Muscle of leg (tissue), 3 donors: ENCODE measurements at regions not wholly inside any gene's neighbourhood (a gene's known extent, or its start where the extent isn't known, plus 50 kb on each side); places are given as distances from the start of the nearest gene placed in this dataset.
A peak's percentile ranks its signal among the peaks of the same experiment; 100 is the strongest.
"Not testable (repeated sequence)": the region's sequence is repeated elsewhere in the genome, so short reads cannot be mapped to it uniquely, and the experiment has no call there.

ENCODE experiments used
- DNase-seq: peaks from one replicate; pipeline ENCODE4 v3.0.0; 2013
- H3K27ac ChIP-seq: one replicate; pipeline ENCODE4 v1.5.1; 2013; ENCODE audit warnings: mild to moderate bottlenecking, low read length, control low read depth
- H3K27me3 ChIP-seq: one replicate; pipeline ENCODE4 v1.6.1; 2013; ENCODE audit warnings: low read length; ENCODE audit not compliant: control insufficient read depth, insufficient read depth
- H3K36me3 ChIP-seq: one replicate; pipeline ENCODE4 v1.6.1; 2013; ENCODE audit warnings: low read length; ENCODE audit not compliant: control insufficient read depth, insufficient read depth
- H3K4me1 ChIP-seq: one replicate; pipeline ENCODE4 v1.6.1; 2013; ENCODE audit warnings: low read length; ENCODE audit not compliant: control insufficient read depth, insufficient read depth
- H3K4me3 ChIP-seq: one replicate; pipeline ENCODE4 v1.5.1; 2013; ENCODE audit warnings: low read length, control low read depth
- H3K9me3 ChIP-seq: replicated peaks from 2 replicates; pipeline ENCODE4 v1.6.1; 2013; ENCODE audit warnings: low read depth, low read length; ENCODE audit not compliant: control insufficient read depth
- WGBS: methylation state at CpG from one replicate; pipeline ENCODE4 v1.1.5; 2013; ENCODE audit warnings: missing lambda C conversion rate; ENCODE audit not compliant: insufficient coverage; 5-methylcytosine and 5-hydroxymethylcytosine counted together

GRCh38 chr13:71219698-71220415 is 647.1 kb downstream of the DACH1 start:
- Histone ChIP-seq H3K36me3 (no peaks in the 10 kb centered on the region), H3K4me1 (no peaks in the 10 kb centered on the region), H3K9me3 (no peaks in the 10 kb centered on the region), H3K4me3 (no peak overlapping the region), H3K27ac (no peak overlapping the region), H3K27me3 (no peaks in the 10 kb centered on the region)
- WGBS = 100% methylated on average over 1 of the region's 8 CpGs
- DNase-seq = peak; percentile 55

GRCh38 chr13:71218960-71219359 is 648.0 kb downstream of the DACH1 start:
- no peaks in the 10 kb centered on the region for H3K27me3 ChIP-seq
- H3K9me3 ChIP-seq = no peaks in the 10 kb centered on the region
- DNase-seq = peak; percentile 40
- no peak overlapping the region for H3K4me3 ChIP-seq
- no peak overlapping the region for H3K27ac ChIP-seq
- WGBS = no CpG with 5 or more reads among the region's 3 CpGs
- no peaks in the 10 kb centered on the region for H3K4me1 ChIP-seq
- no peaks in the 10 kb centered on the region for H3K36me3 ChIP-seq

GRCh38 chr13:71217827-71218226 is 649.2 kb downstream of the DACH1 start:
- H3K36me3 ChIP-seq = no peaks in the 10 kb centered on the region
- no peaks in the 10 kb centered on the region for H3K27me3 ChIP-seq
- DNase-seq = no peak
- H3K4me1 ChIP-seq = no peaks in the 10 kb centered on the region
- no peaks in the 10 kb centered on the region for H3K9me3 ChIP-seq
- WGBS = 100% methylated on average over 2 of the region's 3 CpGs
- no peak overlapping the region for H3K27ac ChIP-seq
- no peak overlapping the region for H3K4me3 ChIP-seq

- H3K4me3 ChIP-seq = no peak overlapping the region
- DNase-seq = no peak
- H3K4me1 ChIP-seq = no peaks in the 10 kb centered on the region
- H3K27ac ChIP-seq = no peak overlapping the region
- no peaks in the 10 kb centered on the region for H3K27me3 ChIP-seq
- H3K9me3 ChIP-seq = no peaks in the 10 kb centered on the region
- no peaks in the 10 kb centered on the region for H3K36me3 ChIP-seq
- 79% methylated on average over 3 of the region's 4 CpGs for WGBS
Observed at GRCh38 chr13:71214821-71215220, 652.2 kb downstream of the DACH1 start.

- WGBS = 69% methylated on average over 2 of the region's 3 CpGs
- no peaks in the 10 kb centered on the region for H3K9me3 ChIP-seq
- no peak for DNase-seq
- no peak overlapping the region for H3K27ac ChIP-seq
- H3K4me3 ChIP-seq = no peak overlapping the region
- no peaks in the 10 kb centered on the region for H3K36me3 ChIP-seq
- H3K27me3 ChIP-seq = no peaks in the 10 kb centered on the region
- H3K4me1 ChIP-seq = no peaks in the 10 kb centered on the region
Observed at GRCh38 chr13:71214357-71214756, 652.6 kb downstream of the DACH1 start.

- no peak overlapping the region for H3K4me3 ChIP-seq
- 86% methylated on average over 2 of the region's 2 CpGs for WGBS
- no peak for DNase-seq
- H3K4me1 ChIP-seq = no peaks in the 10 kb centered on the region
- no peaks in the 10 kb centered on the region for H3K27me3 ChIP-seq
- H3K27ac ChIP-seq = no peak overlapping the region
- H3K36me3 ChIP-seq = no peaks in the 10 kb centered on the region
- H3K9me3 ChIP-seq = no peaks in the 10 kb centered on the region
Observed at GRCh38 chr13:71213252-71213821, 653.7 kb downstream of the DACH1 start.

- DNase-seq = peak; percentile 86
- H3K27me3 ChIP-seq = no peaks in the 10 kb centered on the region
- H3K9me3 ChIP-seq = no peaks in the 10 kb centered on the region
- H3K4me1 ChIP-seq = no peaks in the 10 kb centered on the region
- H3K4me3 ChIP-seq = no peak overlapping the region
- H3K27ac ChIP-seq = no peak overlapping the region
- no peaks in the 10 kb centered on the region for H3K36me3 ChIP-seq
Observed at GRCh38 chr13:71210861-71211260, 656.1 kb downstream of the DACH1 start.

GRCh38 chr13:71209217-71209616 is 657.8 kb downstream of the DACH1 start:
- no peak for DNase-seq
- H3K9me3 ChIP-seq = no peaks in the 10 kb centered on the region
- WGBS = no CpG with 5 or more reads among the region's 2 CpGs
- no peaks in the 10 kb centered on the region for H3K36me3 ChIP-seq
- no peak overlapping the region for H3K4me3 ChIP-seq
- no peak overlapping the region for H3K27ac ChIP-seq
- no peaks in the 10 kb centered on the region for H3K4me1 ChIP-seq
- no peaks in the 10 kb centered on the region for H3K27me3 ChIP-seq

- not testable (repeated sequence) for H3K4me1 ChIP-seq, H3K27ac ChIP-seq, DNase-seq, H3K27me3 ChIP-seq, H3K36me3 ChIP-seq, H3K4me3 ChIP-seq, H3K9me3 ChIP-seq
- WGBS = 90% methylated on average over 7 of the region's 7 CpGs
Observed at GRCh38 chr13:71184583-71184982, 682.4 kb downstream of the DACH1 start.

- H3K36me3 ChIP-seq, H3K27ac ChIP-seq, H3K9me3 ChIP-seq, H3K4me1 ChIP-seq, H3K27me3 ChIP-seq, H3K4me3 ChIP-seq, DNase-seq: not testable (repeated sequence)
- 80% methylated on average over 1 of the region's 1 CpG for WGBS
Observed at GRCh38 chr13:71183352-71183751, 683.7 kb downstream of the DACH1 start.

- Histone ChIP-seq H3K9me3 (no peaks in the 10 kb centered on the region), H3K4me3 (no peak overlapping the region), H3K27me3 (no peaks in the 10 kb centered on the region), H3K4me1 (no peaks in the 10 kb centered on the region), H3K27ac (no peak overlapping the region), H3K36me3 (no peaks in the 10 kb centered on the region)
- no peak for DNase-seq
- WGBS = 91% methylated on average over 3 of the region's 4 CpGs
Observed at GRCh38 chr13:71171740-71172139, 695.3 kb downstream of the DACH1 start.
